ENCODE measurements at regions not wholly inside any gene's neighbourhood (a gene's known extent, or its start where the extent isn't known, plus 50 kb on each side); places are given as distances from the start of the nearest gene placed in this dataset.
"Not testable (repeated sequence)": the region's sequence is repeated elsewhere in the genome, so short reads cannot be mapped to it uniquely, and the experiment has no call there.

GRCh38 chr2:132267498-132268283, 105.9 kb upstream of the ANKRD30BL start:
- TF ChIP-seq POLR2A (IDR thresholded peaks at IDR 0.05) = peak in 1 of 2 donors; percentile 35
- Histone ChIP-seq H3K27ac (peak overlapping the region; percentile 52 to 69 (median 52)), H3K4me3 (replicated peaks in 1 of 3) (peak overlapping the region in 1 of 3 donors; percentile 24), H3K4me1 (peaks cover 0 to 11% of the 10 kb centered on the region in 2 donors)
- DNase-seq = peak; percentile 34 to 36
- WGBS, 2 donors = 9 to 14% methylated on average over 25 to 31 of the region's 31 CpGs
- H3K36me3 ChIP-seq; H3K9me3 ChIP-seq; intact Hi-C loops (cut with DNase I); H3K27me3 ChIP-seq: not testable (repeated sequence)

GRCh38 chr2:132268284-132268976, 106.7 kb upstream of the ANKRD30BL start:
- H3K9me3 ChIP-seq; H3K36me3 ChIP-seq; intact Hi-C loops (cut with DNase I); H3K27me3 ChIP-seq: not testable (repeated sequence)
- peak overlapping the region; percentile 52 to 69 (median 52) for H3K27ac ChIP-seq
- peak; percentile 92 for DNase-seq
- H3K4me3 ChIP-seq (replicated peaks in 1 of 3) = peak overlapping the region in 1 of 3 donors; percentile 17
- TF ChIP-seq POLR2A (IDR thresholded peaks at IDR 0.05) (peak in 1 of 2 donors; percentile 16), CTCF (IDR thresholded peaks at IDR 0.05) (peak; percentile 42 to 94 (median 75))
- 9 to 17% methylated on average over 18 to 20 of the region's 20 CpGs for WGBS, 2 donors
- peaks cover 0 to 11% of the 10 kb centered on the region in 2 donors for H3K4me1 ChIP-seq

GRCh38 chr2:132268977-132269523, 107.3 kb upstream of the ANKRD30BL start:
- intact Hi-C loops (cut with DNase I) = no loop called here
- no peaks in the 10 kb centered on the region for H3K36me3 ChIP-seq
- H3K9me3 ChIP-seq = no peaks in the 10 kb centered on the region
- 57 to 66% methylated on average over 19 of the region's 19 CpGs for WGBS, 2 donors
- no peak overlapping the region for H3K27ac ChIP-seq
- no peaks in the 10 kb centered on the region for H3K27me3 ChIP-seq
- no peak for TF ChIP-seq CTCF (IDR thresholded peaks at IDR 0.05)
- TF ChIP-seq POLR2A (IDR thresholded peaks at IDR 0.05) = no peak
- DNase-seq = no peak
- H3K4me1 ChIP-seq = peaks cover 0 to 11% of the 10 kb centered on the region in 2 donors
- H3K4me3 ChIP-seq (replicated peaks in 1 of 3) = no peak overlapping the region

DNA sequence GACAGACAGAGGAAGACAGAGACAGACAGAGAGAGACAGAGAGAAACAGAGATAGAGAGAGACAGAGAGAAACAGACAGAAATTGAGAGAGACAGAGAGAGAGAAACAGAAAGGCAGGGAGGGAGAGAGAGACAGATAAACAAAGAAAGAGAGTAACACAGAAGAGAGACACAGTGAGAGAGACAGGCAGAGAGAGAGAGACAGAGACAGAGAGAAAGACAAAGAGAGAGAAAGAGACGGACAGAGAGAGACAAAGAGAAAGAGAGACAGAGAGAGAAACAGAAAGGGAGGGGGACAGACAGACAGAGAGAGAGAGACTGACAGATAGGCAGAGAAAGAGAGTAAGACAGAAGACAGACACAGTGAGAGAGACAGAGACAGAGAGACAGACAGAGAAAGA, 108.5 kb upstream of the ANKRD30BL start:
- no peak overlapping the region for H3K27ac ChIP-seq
- intact Hi-C loops (cut with DNase I) = no loop called here
- peaks cover 0 to 11% of the 10 kb centered on the region in 2 donors for H3K4me1 ChIP-seq
- no peaks in the 10 kb centered on the region for H3K9me3 ChIP-seq
- DNase-seq = no peak
- H3K36me3 ChIP-seq = no peaks in the 10 kb centered on the region
- no peak overlapping the region for H3K4me3 ChIP-seq (replicated peaks in 1 of 3)
- TF ChIP-seq CTCF (IDR thresholded peaks at IDR 0.05) = no peak
- no peak for TF ChIP-seq POLR2A (IDR thresholded peaks at IDR 0.05)
- 83 to 86% methylated on average over 1 of the region's 1 CpG for WGBS, 2 donors
- no peaks in the 10 kb centered on the region for H3K27me3 ChIP-seq

GRCh38 chr2:132270981-132271546, 109.3 kb upstream of the ANKRD30BL start:
- Histone ChIP-seq H3K36me3 (no peaks in the 10 kb centered on the region), H3K4me1 (peaks cover 0 to 11% of the 10 kb centered on the region in 2 donors), H3K27me3 (no peaks in the 10 kb centered on the region), H3K27ac (no peak overlapping the region), H3K4me3 (replicated peaks in 1 of 3) (no peak overlapping the region), H3K9me3 (no peaks in the 10 kb centered on the region)
- no peak for DNase-seq
- no peak for TF ChIP-seq POLR2A (IDR thresholded peaks at IDR 0.05)
- TF ChIP-seq CTCF (IDR thresholded peaks at IDR 0.05) = no peak
- intact Hi-C loops (cut with DNase I) = no loop called here

DNA sequence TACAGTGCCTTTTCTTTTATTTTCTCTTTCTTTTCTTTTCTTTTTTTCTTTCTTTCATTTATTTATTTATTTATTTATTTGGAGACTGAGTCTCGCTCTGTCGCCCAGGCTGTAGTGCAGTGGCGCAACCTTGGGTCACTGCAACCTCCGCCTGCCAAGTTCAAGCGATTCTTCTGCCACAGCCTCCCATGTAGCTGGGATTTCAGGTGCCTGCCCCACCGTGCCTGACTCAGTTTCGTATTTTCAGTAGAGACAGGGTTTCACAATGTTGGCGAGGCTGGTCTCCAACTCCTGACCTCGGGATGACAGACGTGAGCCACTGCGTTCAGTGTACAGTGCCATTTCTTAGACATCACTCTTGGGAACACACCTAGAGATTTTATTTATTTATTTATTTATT, 110.0 kb upstream of the ANKRD30BL start:
- WGBS, 2 donors = 94 to 95% methylated on average over 11 of the region's 11 CpGs
- intact Hi-C loops (cut with DNase I) = not testable (repeated sequence)

More for the DNA sequence above, 110.0 kb upstream of the ANKRD30BL start:
- H3K4me3 ChIP-seq (replicated peaks in 1 of 3); DNase-seq; H3K27ac ChIP-seq; H3K9me3 ChIP-seq; H3K36me3 ChIP-seq; H3K27me3 ChIP-seq: not testable (repeated sequence)
- peaks cover 0 to 11% of the 10 kb centered on the region in 2 donors for H3K4me1 ChIP-seq
